ENCODE measurements at regions not wholly inside any gene's neighbourhood (a gene's known extent, or its start where the extent isn't known, plus 50 kb on each side); places are given as distances from the start of the nearest gene placed in this dataset.

GRCh38 chr18:30034818-30035217 lies 1007.7 kb downstream of the DSC3 start:
- CTCF ChIA-PET: no interaction called here
- Histone ChIP-seq H3K36me3 (ENCODE audit: control insufficient read depth in 2 of 2, insufficient read depth in 1 of 2, low read length in 2 of 2) (no peaks in the 10 kb centered on the region), H3K4me3 (ENCODE audit: low read depth, low read length) (no peak overlapping the region), H3K27ac (ENCODE audit: extremely low read depth, low read depth, low read length) (no peak overlapping the region), H3K4me1 (ENCODE audit: control insufficient read depth, insufficient read depth, low read length) (no peaks in the 10 kb centered on the region), H3K9me3 (ENCODE audit: control insufficient read depth, insufficient read depth, low read depth, low read length) (no peaks in the 10 kb centered on the region)
- peak; percentile 69 for TF ChIP-seq SETDB1 (IDR thresholded peaks at IDR 0.05; ENCODE audit: insufficient read length, low read length)
- TF ChIP-seq KLF16 (tag by site-specific recombination; IDR thresholded peaks at IDR 0.05): no peak
- TF ChIP-seq ZNF585B (tag by site-specific recombination; IDR thresholded peaks at IDR 0.05): peak; percentile 71
- POLR2A ChIA-PET: no interaction called here

GRCh38 chr18:30016179-30016578 lies 1026.4 kb downstream of the DSC3 start:
- no peak for TF ChIP-seq ZNF677 (tag by site-specific recombination; IDR thresholded peaks at IDR 0.05)
- no peak for TF ChIP-seq ZNF510 (tag by site-specific recombination; IDR thresholded peaks at IDR 0.05; ENCODE audit: insufficient replicate concordance)
- TF ChIP-seq PATZ1 (tag by site-specific recombination; IDR thresholded peaks at IDR 0.05): no peak
- H3K9me3 ChIP-seq (ENCODE audit: control insufficient read depth, insufficient read depth, low read depth, low read length): no peaks in the 10 kb centered on the region
- H3K36me3 ChIP-seq (ENCODE audit: control insufficient read depth in 2 of 2, insufficient read depth in 1 of 2, low read length in 2 of 2): no peaks in the 10 kb centered on the region
- no peaks in the 10 kb centered on the region for H3K4me1 ChIP-seq (ENCODE audit: control insufficient read depth, insufficient read depth, low read length)
- H3K27ac ChIP-seq (ENCODE audit: extremely low read depth, low read depth, low read length): no peak overlapping the region
- H3K4me3 ChIP-seq (ENCODE audit: low read depth, low read length): no peak overlapping the region
- ChIA-PET POLR2A (no interaction called here), CTCF (no interaction called here)

GRCh38 chr18:30004965-30005364 lies 1037.6 kb downstream of the DSC3 start:
- H3K4me3 ChIP-seq (ENCODE audit: low read depth, low read length): no peak overlapping the region
- no peaks in the 10 kb centered on the region for H3K4me1 ChIP-seq (ENCODE audit: control insufficient read depth, insufficient read depth, low read length)
- no peak overlapping the region for H3K27ac ChIP-seq (ENCODE audit: extremely low read depth, low read depth, low read length)
- ChIA-PET POLR2A (no interaction called here), CTCF (no interaction called here)
- H3K36me3 ChIP-seq (ENCODE audit: control insufficient read depth in 2 of 2, insufficient read depth in 1 of 2, low read length in 2 of 2): no peaks in the 10 kb centered on the region
- TF ChIP-seq SALL2 (tag by site-specific recombination; IDR thresholded peaks at IDR 0.05; ENCODE audit: borderline replicate concordance): no peak
- TF ChIP-seq AEBP2 (tag by site-specific recombination; IDR thresholded peaks at IDR 0.05; ENCODE audit: borderline replicate concordance): no peak
- no peak for TF ChIP-seq ZNF26 (tag by site-specific recombination; IDR thresholded peaks at IDR 0.05)
- TF ChIP-seq ZNF174 (tag by site-specific recombination; IDR thresholded peaks at IDR 0.05): no peak
- no peak for TF ChIP-seq ZBTB21 (tag by site-specific recombination; IDR thresholded peaks at IDR 0.05)
- H3K9me3 ChIP-seq (ENCODE audit: control insufficient read depth, insufficient read depth, low read depth, low read length): no peaks in the 10 kb centered on the region

GRCh38 chr18:29982218-29982617 lies 1060.3 kb downstream of the DSC3 start:
- H3K36me3 ChIP-seq (ENCODE audit: control insufficient read depth in 2 of 2, insufficient read depth in 1 of 2, low read length in 2 of 2): no peaks in the 10 kb centered on the region
- H3K27ac ChIP-seq (ENCODE audit: extremely low read depth, low read depth, low read length): no peak overlapping the region
- H3K4me1 ChIP-seq (ENCODE audit: control insufficient read depth, insufficient read depth, low read length): no peaks in the 10 kb centered on the region
- H3K9me3 ChIP-seq (ENCODE audit: control insufficient read depth, insufficient read depth, low read depth, low read length): no peaks in the 10 kb centered on the region
- CTCF ChIA-PET: no interaction called here
- POLR2A ChIA-PET: no interaction called here
- no peak overlapping the region for H3K4me3 ChIP-seq (ENCODE audit: low read depth, low read length)
- TF ChIP-seq ZFHX2 (tag by site-specific recombination; conservative IDR thresholded peaks at IDR 0.05): no peak
- TF ChIP-seq ZNF223 (tag by site-specific recombination; IDR thresholded peaks at IDR 0.05): no peak
- no peak for TF ChIP-seq ZFP3 (tag by site-specific recombination; IDR thresholded peaks at IDR 0.05; ENCODE audit: low read depth)
- no peak for TF ChIP-seq ZNF792 (tag by site-specific recombination; IDR thresholded peaks at IDR 0.05)
- no peak for TF ChIP-seq ZNF48 (tag by site-specific recombination; IDR thresholded peaks at IDR 0.05)
- TF ChIP-seq HOXD13 (CRISPR knock-in tag; IDR thresholded peaks at IDR 0.05; ENCODE audit: borderline replicate concordance): no peak
- TF ChIP-seq ZNF624 (tag by site-specific recombination; IDR thresholded peaks at IDR 0.05): no peak
- no peak for TF ChIP-seq ZNF585B (tag by site-specific recombination; IDR thresholded peaks at IDR 0.05)
- no peak for TF ChIP-seq ZNF211 (tag by site-specific recombination; IDR thresholded peaks at IDR 0.05; ENCODE audit: low read depth)
- TF ChIP-seq ZNF175 (tag by site-specific recombination; IDR thresholded peaks at IDR 0.05): no peak
- TF ChIP-seq PRDM6 (tag by site-specific recombination; IDR thresholded peaks at IDR 0.05): no peak
- TF ChIP-seq ZNF600 (tag by site-specific recombination; IDR thresholded peaks at IDR 0.05): no peak
- no peak for TF ChIP-seq ZNF266 (tag by site-specific recombination; IDR thresholded peaks at IDR 0.05; ENCODE audit: low read depth)
- TF ChIP-seq ZNF248 (tag by site-specific recombination; IDR thresholded peaks at IDR 0.05): no peak
